Colonic mucosa (tissue), 4 donors: ENCODE measurements at regions not wholly inside any gene's neighbourhood (a gene's known extent, or its start where the extent isn't known, plus 50 kb on each side); places are given as distances from the start of the nearest gene placed in this dataset.

Experiments
- DNase-seq: peaks from one replicate; pipeline ENCODE4 v3.0.0-alpha.2; 2020
- H3K27ac ChIP-seq: fragments of 200-600 bp; one replicate; pipeline ENCODE4 v1.8.0; 2021
- H3K27me3 ChIP-seq: fragments of 200-600 bp; one replicate; pipeline ENCODE4 v1.8.0; 2021
- H3K36me3 ChIP-seq: fragments of 200-600 bp; one replicate; pipeline ENCODE4 v1.8.0; 2021
- H3K4me1 ChIP-seq: fragments of 200-600 bp; one replicate; pipeline ENCODE4 v1.8.0; 2021; ENCODE audit warnings: mild to moderate bottlenecking
- H3K4me3 ChIP-seq: fragments of 200-600 bp; one replicate; pipeline ENCODE4 v1.8.0; 2021
- H3K9ac ChIP-seq, 2 donors: one replicate each; pipeline ENCODE4 v1.7.0; 2013; ENCODE audit warnings: control low read depth in 2 of 2, low read depth in 2 of 2, low read length in 2 of 2
- H3K9me3 ChIP-seq: fragments of 200-600 bp; one replicate; pipeline ENCODE4 v1.8.0; 2021
- intact Hi-C: fragments of 100-400 bp; cut with DNase I; formaldehyde crosslinking; loops from one replicate; pipeline ENCODE4 v1.14.1; 2022
- TF ChIP-seq, protein P1 (sequence below): fragments of 200-600 bp; IDR thresholded peaks from one replicate; pipeline ENCODE4 v1.8.0; 2022; ENCODE audit warnings: antibody characterized with exemption, mild to moderate bottlenecking
- donor health status: healthy.
- donor health status: DM: no; HTN: no; CAD: no.
- donor health status: DM: no; HTN: no; CAD: no.

DNA sequence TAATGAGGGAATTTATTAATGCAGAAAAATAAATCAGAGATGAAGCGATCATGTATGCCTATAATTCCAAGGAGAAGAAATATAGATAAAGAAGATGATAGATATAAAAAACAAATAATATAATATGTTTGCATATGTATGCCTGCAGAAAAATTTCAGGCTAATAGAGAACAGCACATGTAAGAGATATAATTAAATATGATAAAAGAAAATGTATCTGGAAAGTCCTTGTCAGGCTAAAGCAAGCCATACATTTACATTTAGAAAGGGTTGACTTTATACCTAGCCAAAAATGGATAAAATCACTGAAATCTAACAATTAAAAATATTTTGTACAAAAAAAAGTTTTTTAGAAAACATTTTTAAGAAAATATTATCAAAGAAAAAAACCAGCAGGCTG is 454.1 kb downstream of the C6orf118 start:
- no peak overlapping the region for H3K9ac ChIP-seq
- H3K4me3 ChIP-seq, result no peak overlapping the region
- no peaks in the 10 kb centered on the region for H3K27me3 ChIP-seq
- intact Hi-C loops, result no loop called here
- TF ChIP-seq, protein P1, sequence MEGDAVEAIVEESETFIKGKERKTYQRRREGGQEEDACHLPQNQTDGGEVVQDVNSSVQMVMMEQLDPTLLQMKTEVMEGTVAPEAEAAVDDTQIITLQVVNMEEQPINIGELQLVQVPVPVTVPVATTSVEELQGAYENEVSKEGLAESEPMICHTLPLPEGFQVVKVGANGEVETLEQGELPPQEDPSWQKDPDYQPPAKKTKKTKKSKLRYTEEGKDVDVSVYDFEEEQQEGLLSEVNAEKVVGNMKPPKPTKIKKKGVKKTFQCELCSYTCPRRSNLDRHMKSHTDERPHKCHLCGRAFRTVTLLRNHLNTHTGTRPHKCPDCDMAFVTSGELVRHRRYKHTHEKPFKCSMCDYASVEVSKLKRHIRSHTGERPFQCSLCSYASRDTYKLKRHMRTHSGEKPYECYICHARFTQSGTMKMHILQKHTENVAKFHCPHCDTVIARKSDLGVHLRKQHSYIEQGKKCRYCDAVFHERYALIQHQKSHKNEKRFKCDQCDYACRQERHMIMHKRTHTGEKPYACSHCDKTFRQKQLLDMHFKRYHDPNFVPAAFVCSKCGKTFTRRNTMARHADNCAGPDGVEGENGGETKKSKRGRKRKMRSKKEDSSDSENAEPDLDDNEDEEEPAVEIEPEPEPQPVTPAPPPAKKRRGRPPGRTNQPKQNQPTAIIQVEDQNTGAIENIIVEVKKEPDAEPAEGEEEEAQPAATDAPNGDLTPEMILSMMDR, result no peak
- no peaks in the 10 kb centered on the region for H3K9me3 ChIP-seq
- DNase-seq, result no peak
- H3K27ac ChIP-seq, result no peak overlapping the region
- H3K36me3 ChIP-seq, result no peaks in the 10 kb centered on the region
- H3K4me1 ChIP-seq, result no peaks in the 10 kb centered on the region

DNA sequence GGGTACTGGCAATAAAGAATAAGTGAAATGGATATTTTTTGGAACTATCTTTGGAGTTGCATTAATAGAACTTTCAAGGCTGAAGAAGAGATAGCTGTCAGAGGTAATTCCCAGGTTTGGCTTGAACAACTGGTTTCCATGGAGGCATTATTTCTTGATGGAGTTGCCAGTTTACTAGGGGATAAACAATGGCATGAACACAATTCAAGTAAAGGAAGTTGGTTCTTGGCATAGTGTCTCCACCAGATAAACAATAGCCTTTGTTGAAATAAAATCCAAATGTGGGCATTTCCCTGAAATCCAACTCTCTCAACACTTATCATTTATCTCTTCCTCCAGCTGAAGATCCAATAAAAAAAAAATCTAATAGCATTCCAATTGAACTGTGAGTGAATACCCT is 454.9 kb downstream of the C6orf118 start:
- Histone ChIP-seq H3K36me3 (no peaks in the 10 kb centered on the region), H3K9me3 (no peaks in the 10 kb centered on the region), H3K4me3 (no peak overlapping the region), H3K27me3 (no peaks in the 10 kb centered on the region), H3K9ac (no peak overlapping the region), H3K27ac (no peak overlapping the region), H3K4me1 (no peaks in the 10 kb centered on the region)
- intact Hi-C loops, result no loop called here
- no peak for DNase-seq
- TF ChIP-seq, protein P1, result no peak

- H3K9ac ChIP-seq, result no peak overlapping the region
- H3K9me3 ChIP-seq, result no peaks in the 10 kb centered on the region
- H3K27me3 ChIP-seq, result no peaks in the 10 kb centered on the region
- intact Hi-C loops, result no loop called here
- H3K27ac ChIP-seq, result no peak overlapping the region
- H3K36me3 ChIP-seq, result no peaks in the 10 kb centered on the region
- H3K4me3 ChIP-seq, result no peak overlapping the region
- DNase-seq, result no peak
- H3K4me1 ChIP-seq, result no peaks in the 10 kb centered on the region
- TF ChIP-seq, protein P1, result no peak
Observed at GRCh38 chr6:164845773-164846172, 463.6 kb downstream of the C6orf118 start.

GRCh38 chr6:164842085-164842484 is 467.3 kb downstream of the C6orf118 start:
- H3K27me3 ChIP-seq, result no peaks in the 10 kb centered on the region
- no peak overlapping the region for H3K27ac ChIP-seq
- no peak overlapping the region for H3K4me3 ChIP-seq
- no peaks in the 10 kb centered on the region for H3K36me3 ChIP-seq
- no peaks in the 10 kb centered on the region for H3K4me1 ChIP-seq
- intact Hi-C loops, result no loop called here
- no peak overlapping the region for H3K9ac ChIP-seq
- H3K9me3 ChIP-seq, result no peaks in the 10 kb centered on the region
- no peak for DNase-seq
- TF ChIP-seq, protein P1, result no peak

DNA sequence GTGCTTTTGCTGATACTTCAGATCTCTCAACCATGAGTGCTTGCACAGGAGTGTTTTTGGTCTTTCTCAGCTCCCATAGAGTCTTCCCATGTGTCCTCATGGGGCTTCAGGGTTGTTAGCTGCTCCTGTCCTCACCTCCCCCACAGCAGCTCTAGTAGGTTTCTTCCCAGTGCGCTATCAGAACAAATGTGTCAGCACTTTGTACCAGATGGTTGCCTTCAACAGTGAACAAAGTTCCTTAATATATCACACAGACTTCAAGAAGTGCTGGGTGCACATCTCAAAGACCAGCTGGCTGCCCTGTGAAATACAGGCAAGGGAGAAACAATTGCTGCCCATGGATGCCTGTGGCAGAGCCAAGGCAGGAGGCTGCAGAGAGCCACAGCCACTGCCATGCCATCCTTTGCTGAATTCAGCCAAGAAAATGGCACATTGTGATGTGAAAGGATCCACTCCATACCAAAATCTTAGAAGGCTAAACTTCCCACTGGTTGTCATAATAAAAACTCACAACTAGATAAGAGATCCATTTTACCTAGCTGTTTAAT is 471.3 kb downstream of the C6orf118 start:
- Histone ChIP-seq H3K27me3 (no peaks in the 10 kb centered on the region), H3K9ac (no peak overlapping the region), H3K36me3 (no peaks in the 10 kb centered on the region), H3K9me3 (no peaks in the 10 kb centered on the region), H3K27ac (no peak overlapping the region), H3K4me3 (no peak overlapping the region), H3K4me1 (no peaks in the 10 kb centered on the region)
- TF ChIP-seq, protein P1, result no peak
- intact Hi-C loops, result no loop called here
- DNase-seq, result no peak
